Liver (tissue), 8 donors: ENCODE measurements at regions not wholly inside any gene's neighbourhood (a gene's known extent, or its start where the extent isn't known, plus 50 kb on each side); places are given as distances from the start of the nearest gene placed in this dataset.

Experiments
- DNase-seq: peaks from one replicate; pipeline ENCODE4 v3.0.0-alpha.2; 2017; ENCODE audit warnings: low spot score
- H3K27ac ChIP-seq, 2 donors: one replicate each; pipeline ENCODE4 v1.7.0; 2013; ENCODE audit warnings: inconsistent platforms in 2 of 2, low read length in 2 of 2, control low read depth in 1 of 2, low read depth in 1 of 2, mild to moderate bottlenecking in 1 of 2
- H3K27me3 ChIP-seq, 4 donors: one replicate each; pipeline versions ENCODE4 v1.6.1 to v1.7.0; 2013; ENCODE audit warnings: low read length in 3 of 4, inconsistent platforms in 1 of 4, mild to moderate bottlenecking in 1 of 4, moderate library complexity in 1 of 4; ENCODE audit not compliant: control insufficient read depth in 4 of 4, insufficient read depth in 4 of 4
- H3K36me3 ChIP-seq, 4 donors: one replicate each; pipeline versions ENCODE4 v1.6.1 to v1.7.0; 2013; ENCODE audit warnings: low read length in 3 of 4, mild to moderate bottlenecking in 3 of 4, low read depth in 1 of 4, moderate library complexity in 1 of 4; ENCODE audit not compliant: control insufficient read depth in 4 of 4, insufficient read depth in 3 of 4
- H3K4me1 ChIP-seq, 4 donors: one replicate each; pipeline versions ENCODE4 v1.6.1 to v1.7.0; 2013; ENCODE audit warnings: low read length in 3 of 4, mild to moderate bottlenecking in 3 of 4, moderate library complexity in 1 of 4; ENCODE audit not compliant: control insufficient read depth in 4 of 4, insufficient read depth in 4 of 4
- H3K4me3 ChIP-seq, 3 donors: one replicate each; pipeline versions ENCODE4 v1.6.1 to v1.7.0; 2013; ENCODE audit warnings: low read length in 3 of 3, control low read depth in 1 of 3, low read depth in 1 of 3, mild to moderate bottlenecking in 1 of 3
- H3K9ac ChIP-seq, 2 donors: one replicate each; pipeline ENCODE4 v1.7.0; 2013; ENCODE audit warnings: low read length in 2 of 2, mild to moderate bottlenecking in 2 of 2, moderate library complexity in 2 of 2, control low read depth in 1 of 2, low read depth in 1 of 2
- H3K9me3 ChIP-seq, 4 donors: one replicate each; pipeline versions ENCODE4 v1.6.1 to v1.7.0; 2013; ENCODE audit warnings: low read length in 3 of 4; ENCODE audit not compliant: control insufficient read depth in 4 of 4
- ATF3 ChIP-seq: IDR thresholded peaks from 2 replicates; pipeline ENCODE4 v1.6.1; 2016; ENCODE audit warnings: antibody characterized with exemption
- CTCF ChIP-seq: fragments of 150-350 bp; IDR thresholded peaks from 2 replicates; pipeline ENCODE4 v1.5.1; 2017; ENCODE audit warnings: improper control_type of control experiment, low read depth, low read length; ENCODE audit not compliant: missing input control
- EGR1 ChIP-seq, 2 donors: IDR thresholded peaks; 2 replicates each; pipeline ENCODE4 v1.6.1; 2016 to 2018; ENCODE audit warnings: antibody characterized with exemption in 2 of 2, low read depth in 2 of 2
- FOXA1 ChIP-seq: IDR thresholded peaks from 2 replicates; pipeline ENCODE4 v1.6.1; 2016; ENCODE audit warnings: antibody characterized with exemption
- FOXA2 ChIP-seq: IDR thresholded peaks from 2 replicates; pipeline ENCODE4 v1.6.1; 2016; ENCODE audit warnings: antibody characterized with exemption
- GABPA ChIP-seq, 2 donors: IDR thresholded peaks in 1 of 2; conservative IDR thresholded peaks in 1 of 2; 2 replicates each; pipeline ENCODE4 v1.6.1; 2016; ENCODE audit warnings: antibody characterized with exemption in 2 of 2, mild to moderate bottlenecking in 1 of 2, moderate library complexity in 1 of 2
- HNF4A ChIP-seq, 2 donors: conservative IDR thresholded peaks; 2 replicates each; pipeline ENCODE4 v1.6.1; 2016; ENCODE audit warnings: antibody characterized with exemption in 2 of 2, mild to moderate bottlenecking in 2 of 2
- HNF4G ChIP-seq: IDR thresholded peaks from 2 replicates; pipeline ENCODE4 v1.6.1; 2016; ENCODE audit warnings: antibody characterized with exemption
- JUND ChIP-seq, 2 donors: IDR thresholded peaks; 2 replicates each; pipeline ENCODE4 v1.6.1; 2016; ENCODE audit warnings: antibody characterized with exemption in 2 of 2
- MAX ChIP-seq: IDR thresholded peaks from 2 replicates; pipeline ENCODE4 v1.6.1; 2016; ENCODE audit warnings: antibody characterized with exemption
- NR2F2 ChIP-seq: IDR thresholded peaks from 2 replicates; pipeline ENCODE4 v1.6.1; 2016; ENCODE audit warnings: antibody characterized with exemption
- RAD21 ChIP-seq, 2 donors: IDR thresholded peaks; 2 replicates each; pipeline ENCODE4 v1.6.1; 2016; ENCODE audit warnings: antibody characterized with exemption in 2 of 2, mild to moderate bottlenecking in 2 of 2
- REST ChIP-seq: IDR thresholded peaks from 2 replicates; pipeline ENCODE4 v1.6.1; 2016; ENCODE audit warnings: antibody characterized with exemption, mild to moderate bottlenecking
- RXRA ChIP-seq, 2 donors: IDR thresholded peaks; 2 replicates each; pipeline ENCODE4 v1.6.1; 2017 to 2018; ENCODE audit warnings: antibody characterized with exemption in 2 of 2, mild to moderate bottlenecking in 1 of 2
- SP1 ChIP-seq: IDR thresholded peaks from 2 replicates; pipeline ENCODE4 v1.6.1; 2018; ENCODE audit warnings: antibody characterized with exemption, mild to moderate bottlenecking
- TAF1 ChIP-seq: conservative IDR thresholded peaks from 2 replicates; pipeline ENCODE4 v1.6.1; 2016; ENCODE audit warnings: antibody characterized with exemption, mild to moderate bottlenecking
- YY1 ChIP-seq: IDR thresholded peaks from 2 replicates; pipeline ENCODE4 v1.6.1; 2016; ENCODE audit warnings: antibody characterized with exemption, mild to moderate bottlenecking
- ZBTB33 ChIP-seq: IDR thresholded peaks from 2 replicates; pipeline ENCODE4 v1.6.1; 2016; ENCODE audit warnings: antibody characterized with exemption
- WGBS: extraction: QIAGEN DNeasy Blood & Tissue Kit; methylation state at CpG from one replicate; pipeline ENCODE4 v1.1.7; 2013; 5-methylcytosine and 5-hydroxymethylcytosine counted together
- donor health status: healthy.
- donor health status: healthy.
- donor health status: healthy.
- donor health status: healthy.
- donor health status: healthy.

GRCh38 chrX:926070-926469, 286.4 kb downstream of the CRLF2 start:
- no peak for DNase-seq
- 83% methylated on average over 9 of the region's 9 CpGs for whole genome bisulfite sequencing
- Histone ChIP-seq H3K36me3 (no peaks in the 10 kb centered on the region), H3K9me3 (no peaks in the 10 kb centered on the region), H3K27ac (no peak overlapping the region), H3K4me3 (no peak overlapping the region), H3K9ac (no peak overlapping the region), H3K27me3 (no peaks in the 10 kb centered on the region), H3K4me1 (no peaks in the 10 kb centered on the region)
- TF ChIP-seq JUND (IDR thresholded peaks at IDR 0.05) (no peak), REST (no peak), HNF4A (conservative IDR thresholded peaks at IDR 0.05) (no peak), GABPA (IDR thresholded peaks at IDR 0.05 in 1 of 2, conservative IDR thresholded peaks at IDR 0.05 in 1 of 2) (no peak), ZBTB33 (no peak), FOXA1 (no peak), HNF4G (no peak), MAX (no peak), YY1 (no peak), SP1 (no peak), CTCF (no peak), RXRA (IDR thresholded peaks at IDR 0.05) (no peak), RAD21 (IDR thresholded peaks at IDR 0.05) (no peak), FOXA2 (no peak), TAF1 (no peak), ATF3 (no peak), NR2F2 (no peak), EGR1 (IDR thresholded peaks at IDR 0.05; ENCODE audit: low read depth in 2 of 2) (no peak)

GRCh38 chrX:925652-926061, 286.8 kb downstream of the CRLF2 start:
- H3K9me3 ChIP-seq = no peaks in the 10 kb centered on the region
- WGBS = 77% methylated on average over 6 of the region's 6 CpGs
- H3K27me3 ChIP-seq = no peaks in the 10 kb centered on the region
- TF ChIP-seq FOXA2 = no peak
- TF ChIP-seq REST = no peak
- no peak for TF ChIP-seq EGR1 (IDR thresholded peaks at IDR 0.05; ENCODE audit: low read depth in 2 of 2)
- TF ChIP-seq ATF3 = no peak
- TF ChIP-seq HNF4A (conservative IDR thresholded peaks at IDR 0.05) = no peak
- TF ChIP-seq RXRA (IDR thresholded peaks at IDR 0.05) = no peak
- TF ChIP-seq ZBTB33 = no peak
- no peak for TF ChIP-seq GABPA (IDR thresholded peaks at IDR 0.05 in 1 of 2, conservative IDR thresholded peaks at IDR 0.05 in 1 of 2)
- no peak for TF ChIP-seq RAD21 (IDR thresholded peaks at IDR 0.05)
- no peak for TF ChIP-seq NR2F2
- TF ChIP-seq SP1 = no peak
- no peak overlapping the region for H3K27ac ChIP-seq
- H3K4me3 ChIP-seq = no peak overlapping the region
- no peaks in the 10 kb centered on the region for H3K4me1 ChIP-seq
- no peak overlapping the region for H3K9ac ChIP-seq
- H3K36me3 ChIP-seq = no peaks in the 10 kb centered on the region
- DNase-seq = no peak
